ENCODE measurements at regions not wholly inside any gene's neighbourhood (a gene's known extent, or its start where the extent isn't known, plus 50 kb on each side); places are given as distances from the start of the nearest gene placed in this dataset.

DNA sequence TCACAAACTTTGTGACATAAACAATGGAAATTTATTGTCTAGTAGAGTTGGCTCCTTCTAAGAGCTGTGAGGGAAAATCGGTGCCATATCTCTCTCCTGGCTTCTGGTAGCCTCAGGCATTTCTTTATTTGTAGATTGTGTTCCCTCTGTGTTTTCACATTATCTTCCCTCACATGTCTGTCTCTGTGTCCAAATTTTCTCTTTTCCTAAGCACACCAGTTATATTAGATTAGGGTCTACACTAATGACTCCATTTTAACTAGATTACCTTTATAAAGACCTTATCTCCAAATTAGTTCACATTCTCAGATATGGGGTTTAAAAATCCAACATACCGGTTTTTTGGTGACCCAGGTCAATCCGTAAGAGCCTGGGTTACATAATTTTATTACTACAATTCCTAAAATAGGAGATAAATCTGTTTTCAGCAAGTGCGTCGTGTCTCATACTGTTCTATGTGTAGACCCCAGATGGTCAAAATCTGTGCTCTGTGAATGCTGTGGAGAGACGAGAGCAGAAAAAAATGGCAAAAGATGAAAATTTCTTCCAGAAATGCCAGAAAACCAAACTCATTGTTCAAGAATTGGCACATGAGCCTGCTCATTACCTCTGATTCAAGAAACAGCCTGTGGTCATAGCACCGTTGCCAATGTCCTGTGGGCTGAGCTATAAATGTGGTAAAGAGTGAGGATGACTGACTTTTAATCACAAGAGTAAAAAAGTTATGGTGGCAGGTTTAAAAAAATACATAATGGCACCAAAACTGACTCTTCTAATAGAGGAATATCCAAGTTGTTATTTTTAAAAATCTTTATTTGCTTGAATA lies 574.7 kb downstream of the PCDH7 start:
- no peak for TF ChIP-seq POLR2A (IDR thresholded peaks at IDR 0.05; ENCODE audit: low read depth)
- TF ChIP-seq CTCF (IDR thresholded peaks at IDR 0.05) = no peak
